ENCODE measurements at regions not wholly inside any gene's neighbourhood (a gene's known extent, or its start where the extent isn't known, plus 50 kb on each side); places are given as distances from the start of the nearest gene placed in this dataset.

DNA sequence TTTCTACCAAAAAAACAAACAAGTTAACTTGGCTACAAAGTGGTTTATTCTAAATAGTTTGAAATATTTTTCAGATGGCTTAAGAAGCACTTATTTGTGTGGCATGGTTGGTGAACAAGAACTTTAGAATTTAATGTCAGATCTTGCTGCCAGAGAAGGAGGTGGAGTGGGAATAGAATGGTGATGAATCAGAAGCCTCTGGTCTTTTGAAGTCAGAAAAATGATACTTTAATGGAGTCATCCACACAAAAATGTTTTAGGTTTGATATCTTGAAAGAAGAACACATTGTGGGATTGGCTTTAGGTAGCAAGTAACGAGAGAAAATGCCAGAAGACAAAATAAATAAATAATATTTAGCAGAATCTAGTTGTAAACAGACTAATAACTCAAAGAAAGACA is 243.1 kb upstream of the FANCL start:
- CTCF ChIA-PET: interaction anchor here (1.1 kb wide), 1 partner anchor 39 kb away, joined by 3 read pairs; no protein-coding TSS in a partner anchor
- no peaks in the 10 kb centered on the region for H3K36me3 ChIP-seq (ENCODE audit: control insufficient read depth, insufficient read depth, low read length)
- TF ChIP-seq, protein P1, sequence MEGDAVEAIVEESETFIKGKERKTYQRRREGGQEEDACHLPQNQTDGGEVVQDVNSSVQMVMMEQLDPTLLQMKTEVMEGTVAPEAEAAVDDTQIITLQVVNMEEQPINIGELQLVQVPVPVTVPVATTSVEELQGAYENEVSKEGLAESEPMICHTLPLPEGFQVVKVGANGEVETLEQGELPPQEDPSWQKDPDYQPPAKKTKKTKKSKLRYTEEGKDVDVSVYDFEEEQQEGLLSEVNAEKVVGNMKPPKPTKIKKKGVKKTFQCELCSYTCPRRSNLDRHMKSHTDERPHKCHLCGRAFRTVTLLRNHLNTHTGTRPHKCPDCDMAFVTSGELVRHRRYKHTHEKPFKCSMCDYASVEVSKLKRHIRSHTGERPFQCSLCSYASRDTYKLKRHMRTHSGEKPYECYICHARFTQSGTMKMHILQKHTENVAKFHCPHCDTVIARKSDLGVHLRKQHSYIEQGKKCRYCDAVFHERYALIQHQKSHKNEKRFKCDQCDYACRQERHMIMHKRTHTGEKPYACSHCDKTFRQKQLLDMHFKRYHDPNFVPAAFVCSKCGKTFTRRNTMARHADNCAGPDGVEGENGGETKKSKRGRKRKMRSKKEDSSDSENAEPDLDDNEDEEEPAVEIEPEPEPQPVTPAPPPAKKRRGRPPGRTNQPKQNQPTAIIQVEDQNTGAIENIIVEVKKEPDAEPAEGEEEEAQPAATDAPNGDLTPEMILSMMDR (IDR thresholded peaks at IDR 0.05; ENCODE audit: insufficient read depth, low read depth, low read length): no peak
- no peaks in the 10 kb centered on the region; the same call in 1 of the 2 replicates for H3K27me3 ChIP-seq (ENCODE audit: control insufficient read depth, insufficient read depth, low read length)
- peak; percentile 71 for DNase-seq (ENCODE audit: low read depth)
- H3K4me3 ChIP-seq (ENCODE audit: low read depth, low read length): no peak overlapping the region
- POLR2A ChIA-PET: no interaction called here

DNA sequence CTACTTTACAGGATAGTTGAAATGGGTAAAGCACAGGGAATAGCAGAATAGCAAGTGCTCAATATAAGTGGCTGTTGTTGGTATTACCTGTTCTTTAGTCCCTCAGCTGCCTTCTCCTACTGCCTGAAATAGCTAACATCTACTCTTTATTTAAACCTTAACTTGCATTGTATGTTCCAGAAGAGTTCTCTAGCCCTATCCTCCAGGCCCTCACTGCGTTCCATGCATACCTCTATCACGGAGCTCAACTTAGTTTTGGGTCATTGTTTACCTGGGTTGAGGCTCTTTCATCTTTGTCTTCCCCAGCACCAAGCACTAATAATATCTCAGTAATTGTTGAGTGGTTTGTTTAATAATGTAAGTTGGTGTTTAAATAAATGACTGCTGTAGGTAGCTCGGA is 242.2 kb upstream of the FANCL start:
- Histone ChIP-seq H3K36me3 (ENCODE audit: control insufficient read depth, insufficient read depth, low read length) (no peaks in the 10 kb centered on the region), H3K27me3 (ENCODE audit: control insufficient read depth, insufficient read depth, low read length) (no peaks in the 10 kb centered on the region; the same call in 1 of the 2 replicates), H3K4me3 (ENCODE audit: low read depth, low read length) (no peak overlapping the region)
- CTCF ChIA-PET: interaction anchor here (0.7 kb wide), 1 partner anchor 33 kb away, joined by 3 read pairs; no protein-coding TSS in a partner anchor
- POLR2A ChIA-PET: no interaction called here
- TF ChIP-seq, protein P1 (IDR thresholded peaks at IDR 0.05; ENCODE audit: insufficient read depth, low read depth, low read length): no peak
- no peak for DNase-seq (ENCODE audit: low read depth)

DNA sequence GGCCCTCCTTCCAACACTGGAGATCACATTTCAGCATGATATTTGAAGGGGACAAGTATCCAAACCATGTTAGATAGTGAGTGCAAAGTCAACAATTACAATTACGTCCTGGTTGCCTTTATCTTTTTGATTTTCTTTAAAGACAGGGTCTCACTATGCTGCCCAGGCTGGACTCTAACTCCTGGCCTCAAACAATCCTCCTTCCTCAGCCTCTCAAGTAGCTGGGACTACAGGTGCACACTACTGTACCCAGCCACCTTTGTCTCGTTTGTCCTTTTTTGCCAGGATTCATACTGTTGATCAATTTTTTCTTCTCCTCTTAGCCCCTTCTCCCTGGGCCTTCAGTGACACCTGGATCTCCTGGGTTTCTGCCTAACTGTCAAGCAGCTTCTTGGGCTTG is 240.5 kb upstream of the FANCL start:
- POLR2A ChIA-PET: no interaction called here
- Histone ChIP-seq H3K27me3 (ENCODE audit: control insufficient read depth, insufficient read depth, low read length) (no peaks in the 10 kb centered on the region; the same call in 1 of the 2 replicates), H3K4me3 (ENCODE audit: low read depth, low read length) (no peak overlapping the region), H3K36me3 (ENCODE audit: control insufficient read depth, insufficient read depth, low read length) (no peaks in the 10 kb centered on the region)
- DNase-seq (ENCODE audit: low read depth): no peak
- CTCF ChIA-PET: interaction anchor here (0.6 kb wide), 1 partner anchor 53 kb away, joined by 3 read pairs; no protein-coding TSS in a partner anchor
- TF ChIP-seq, protein P1 (IDR thresholded peaks at IDR 0.05; ENCODE audit: insufficient read depth, low read depth, low read length): no peak

DNA sequence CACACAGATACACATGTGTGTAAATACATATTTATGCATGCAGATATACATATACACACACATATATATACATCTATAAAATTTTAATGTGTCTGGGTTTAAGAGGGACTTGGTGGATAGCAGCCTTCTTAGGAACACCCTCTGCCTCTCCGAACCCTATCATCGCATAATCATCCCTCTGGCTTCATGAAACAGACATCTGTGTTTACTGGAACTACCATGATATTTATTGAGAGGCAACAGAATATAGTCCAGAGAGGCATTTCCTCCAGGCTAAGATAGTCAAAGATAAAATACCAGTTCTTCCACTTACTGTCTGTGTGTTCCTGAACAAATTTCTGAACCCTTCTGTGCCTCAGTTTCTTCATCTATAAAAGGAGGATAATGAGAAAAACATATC is 239.0 kb upstream of the FANCL start:
- ChIA-PET CTCF (no interaction called here), POLR2A (no interaction called here)
- no peak overlapping the region for H3K4me3 ChIP-seq (ENCODE audit: low read depth, low read length)
- H3K36me3 ChIP-seq (ENCODE audit: control insufficient read depth, insufficient read depth, low read length): no peaks in the 10 kb centered on the region
- TF ChIP-seq, protein P1 (IDR thresholded peaks at IDR 0.05; ENCODE audit: insufficient read depth, low read depth, low read length): no peak
- H3K27me3 ChIP-seq (ENCODE audit: control insufficient read depth, insufficient read depth, low read length): no peaks in the 10 kb centered on the region; the same call in 1 of the 2 replicates
- DNase-seq (ENCODE audit: low read depth): no peak

DNA sequence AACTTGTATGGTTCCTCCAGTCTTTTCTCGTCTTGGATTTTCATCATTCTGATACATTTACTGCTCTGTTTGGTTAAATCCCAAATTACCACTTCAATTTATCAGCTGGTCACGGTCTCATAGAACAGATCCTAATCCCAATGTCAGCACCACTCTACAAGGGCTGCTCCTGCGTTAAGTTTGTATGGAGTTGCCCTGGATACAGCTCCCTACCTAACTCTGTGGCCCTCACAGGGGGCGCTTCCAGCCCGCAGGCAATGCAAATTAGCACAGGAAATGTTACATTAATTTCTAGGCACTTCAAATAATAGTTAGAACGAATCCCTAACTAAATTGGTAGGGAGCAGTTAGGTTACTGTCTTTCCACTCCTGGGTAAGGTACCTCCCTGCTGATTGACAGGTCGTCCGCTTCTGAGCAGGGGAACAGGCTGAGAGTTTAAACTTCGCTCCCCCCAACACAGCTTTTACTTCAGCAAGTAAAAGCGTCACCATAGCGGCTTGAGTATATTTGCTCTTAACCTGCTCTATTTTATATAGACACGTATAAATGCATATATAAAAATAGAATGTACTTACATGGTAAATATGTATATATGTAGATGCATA is 238.5 kb upstream of the FANCL start:
- H3K36me3 ChIP-seq (ENCODE audit: control insufficient read depth, insufficient read depth, low read length): no peaks in the 10 kb centered on the region
- no peak for DNase-seq (ENCODE audit: low read depth)
- TF ChIP-seq, protein P1 (IDR thresholded peaks at IDR 0.05; ENCODE audit: insufficient read depth, low read depth, low read length): no peak
- H3K4me3 ChIP-seq (ENCODE audit: low read depth, low read length): no peak overlapping the region
- CTCF ChIA-PET: no interaction called here
- POLR2A ChIA-PET: no interaction called here
- no peaks in the 10 kb centered on the region; the same call in 1 of the 2 replicates for H3K27me3 ChIP-seq (ENCODE audit: control insufficient read depth, insufficient read depth, low read length)
